Right lobe of liver (tissue), 6 donors: ENCODE measurements at regions not wholly inside any gene's neighbourhood (a gene's known extent, or its start where the extent isn't known, plus 50 kb on each side); places are given as distances from the start of the nearest gene placed in this dataset.

ENCODE experiments used
- ATAC-seq, 4 donors: fragments of 200-7000 bp; cut with Tn5 transposase; one replicate each; pipeline ENCODE4 v1.9.1; 2020; ENCODE audit warnings: mild to moderate bottlenecking in 4 of 4, moderate library complexity in 4 of 4
- DNase-seq, 3 donors: peaks; one replicate each; pipeline ENCODE4 v3.0.0-alpha.2; 2020
- H3K27ac ChIP-seq, 3 donors: fragments of 200-600 bp; one replicate each; pipeline ENCODE4 v1.8.0; 2022
- H3K27me3 ChIP-seq, 2 donors: fragments of 200-600 bp; one replicate each; pipeline ENCODE4 v1.8.0; 2022
- H3K36me3 ChIP-seq, 4 donors: fragments of 200-600 bp; sonication (generic) in 1 of 4; one replicate each; pipeline versions ENCODE4 v1.5.1 to v1.8.0; 2017 to 2022; ENCODE audit warnings: control low read depth in 1 of 4
- H3K4me1 ChIP-seq, 4 donors: fragments of 200-600 bp; sonication (generic) in 1 of 4; one replicate each; pipeline versions ENCODE4 v1.5.1 to v1.8.0; 2017 to 2022; ENCODE audit warnings: control low read depth in 1 of 4
- H3K4me3 ChIP-seq, 3 donors: fragments of 200-600 bp; one replicate each; pipeline ENCODE4 v1.8.0; 2022
- H3K9me3 ChIP-seq, 4 donors: fragments of 200-600 bp; sonication (generic) in 1 of 4; one replicate each; pipeline versions ENCODE4 v1.5.1 to v1.8.0; 2017 to 2022; ENCODE audit warnings: control low read depth in 1 of 4
- CTCF ChIP-seq, 4 donors: fragments of 200-600 bp in 3 of 4; fragments of 450-650 bp in 1 of 4; IDR thresholded peaks; one replicate each; pipeline versions ENCODE4 v1.5.1 to v1.8.0; 2016 to 2022; ENCODE audit warnings: antibody characterized with exemption in 4 of 4, mild to moderate bottlenecking in 2 of 4
- POLR2A ChIP-seq: fragments of 450-650 bp; IDR thresholded peaks from one replicate; pipeline ENCODE4 v1.6.1; 2017; ENCODE audit warnings: antibody characterized with exemption, mild to moderate bottlenecking
- WGBS: methylation state at CpG from one replicate; pipeline ENCODE4 v1.1.6; 2018; ENCODE audit warnings: low coverage, low lambda C conversion rate; ENCODE audit not compliant: insufficient coverage; ENCODE audit errors: missing lambda C conversion rate; 5-methylcytosine and 5-hydroxymethylcytosine counted together
- intact Hi-C, 2 donors: fragments of 100-400 bp; cut with DNase I; formaldehyde crosslinking; loops; one replicate each; pipeline versions ENCODE4 v1.11.2 to v1.14.1; 2022
- donor health status: DM: no; HTN: yes; CAD: no.
- donor health status: DM: no; HTN: no; CAD: no.
- donor health status: DM: no; HTN: no; CAD: no.
- donor health status: DM: no; HTN: yes; CAD: no.
- donor health status: DM: no; HTN: yes; CAD: no.

GRCh38 chr3:74075241-74075640, 450.5 kb upstream of the PDZRN3 start:
- no peaks in the 10 kb centered on the region for H3K4me1 ChIP-seq
- no peaks in the 10 kb centered on the region for H3K36me3 ChIP-seq
- WGBS, result 48% methylated on average over 2 of the region's 2 CpGs
- DNase-seq (no peak), ATAC-seq (peak in 1 of 4 donors; percentile 65)
- TF ChIP-seq POLR2A (no peak), CTCF (IDR thresholded peaks at IDR 0.05) (no peak)
- no peak overlapping the region for H3K27ac ChIP-seq
- no peak overlapping the region for H3K4me3 ChIP-seq
- intact Hi-C loops, result no loop called here
- no peaks in the 10 kb centered on the region for H3K9me3 ChIP-seq
- H3K27me3 ChIP-seq, result no peaks in the 10 kb centered on the region

- Histone ChIP-seq H3K4me1 (no peaks in the 10 kb centered on the region), H3K36me3 (no peaks in the 10 kb centered on the region), H3K9me3 (no peaks in the 10 kb centered on the region), H3K27me3 (no peaks in the 10 kb centered on the region), H3K27ac (no peak overlapping the region), H3K4me3 (no peak overlapping the region)
- ATAC-seq, result no peak
- no peak for DNase-seq
- no peak for TF ChIP-seq CTCF (IDR thresholded peaks at IDR 0.05)
- TF ChIP-seq POLR2A, result no peak
- WGBS, result 13% methylated on average over 1 of the region's 1 CpG
- intact Hi-C loops, result no loop called here
Measured at GRCh38 chr3:74074700-74075099, 450.0 kb upstream of the PDZRN3 start.

GRCh38 chr3:74067296-74067695, 442.6 kb upstream of the PDZRN3 start:
- Histone ChIP-seq H3K27ac (peak overlapping the region in 2 of 3 donors; percentile 39 to 51), H3K4me3 (no peak overlapping the region), H3K36me3 (no peaks in the 10 kb centered on the region), H3K9me3 (no peaks in the 10 kb centered on the region), H3K27me3 (no peaks in the 10 kb centered on the region), H3K4me1 (peaks cover 0 to 18% (median 8%) of the 10 kb centered on the region in 4 donors)
- 6% methylated on average over 1 of the region's 1 CpG for WGBS
- peak; percentile 79 to 86 (median 82) for ATAC-seq
- TF ChIP-seq CTCF (IDR thresholded peaks at IDR 0.05) (peak in 3 of 4 donors; percentile 24 to 40 (median 26)), POLR2A (no peak)
- peak; percentile 33 to 82 (median 55) for DNase-seq
- intact Hi-C loops, result loop anchor here in 1 of 2 donors (10.0 kb wide), 1 partner anchor 332 kb away; no protein-coding TSS in a partner anchor

- TF ChIP-seq CTCF (IDR thresholded peaks at IDR 0.05) (no peak), POLR2A (no peak)
- H3K4me3 ChIP-seq, result no peak overlapping the region
- ATAC-seq, result peak; percentile 94 to 98 (median 95)
- no peaks in the 10 kb centered on the region for H3K36me3 ChIP-seq
- peak overlapping the region in 2 of 3 donors; percentile 39 to 51 for H3K27ac ChIP-seq
- H3K9me3 ChIP-seq, result no peaks in the 10 kb centered on the region
- H3K27me3 ChIP-seq, result no peaks in the 10 kb centered on the region
- peak; percentile 68 to 88 (median 87) for DNase-seq
- peaks cover 0 to 18% (median 8%) of the 10 kb centered on the region in 4 donors for H3K4me1 ChIP-seq
- intact Hi-C loops, result loop anchor here in 1 of 2 donors (10.0 kb wide), 1 partner anchor 332 kb away; no protein-coding TSS in a partner anchor
- WGBS, result 15% methylated on average over 3 of the region's 3 CpGs
Measured at GRCh38 chr3:74066456-74066855, 441.7 kb upstream of the PDZRN3 start.
